PC-3 (cell line): ENCODE measurements at regions not wholly inside any gene's neighbourhood (a gene's known extent, or its start where the extent isn't known, plus 50 kb on each side); places are given as distances from the start of the nearest gene placed in this dataset.

ENCODE experiments used
- EZH2 ChIP-seq: fragments of 300-600 bp; sonication (generic); IDR thresholded peaks from one replicate; pipeline ENCODE4 v1.6.1; 2017; ENCODE audit warnings: antibody characterized with exemption, mild to moderate bottlenecking, low read length; ENCODE audit not compliant: unreplicated experiment
- TF ChIP-seq, protein P1 (sequence below): fragments of 300-600 bp; sonication (generic); conservative IDR thresholded peaks from 2 replicates; pipeline ENCODE4 v1.5.1; 2017; ENCODE audit warnings: antibody characterized with exemption, low read depth, mild to moderate bottlenecking, low read length

DNA sequence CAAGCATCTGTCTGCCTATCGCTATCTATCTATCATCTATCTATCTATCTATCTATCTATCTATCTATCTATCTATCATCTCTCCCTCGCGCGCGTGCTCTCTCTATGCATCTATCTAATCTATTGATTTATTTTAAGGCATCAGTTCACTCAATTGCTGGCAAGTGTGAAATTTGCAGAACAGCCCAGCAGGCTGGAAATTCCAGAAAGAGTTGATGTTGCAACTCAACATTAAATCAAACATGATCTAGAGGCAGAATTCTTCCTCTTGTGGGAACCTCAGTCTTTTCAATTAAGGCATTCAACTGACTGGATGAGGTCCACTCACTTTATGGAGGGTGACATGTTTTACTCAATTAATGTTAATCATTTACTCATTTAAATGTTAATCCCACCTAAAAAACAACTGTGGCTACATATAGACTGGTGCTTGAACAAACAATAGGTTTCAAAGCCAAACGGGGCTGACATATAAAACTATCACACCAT, 1210.8 kb downstream of the GALC start:
- TF ChIP-seq, protein P1, sequence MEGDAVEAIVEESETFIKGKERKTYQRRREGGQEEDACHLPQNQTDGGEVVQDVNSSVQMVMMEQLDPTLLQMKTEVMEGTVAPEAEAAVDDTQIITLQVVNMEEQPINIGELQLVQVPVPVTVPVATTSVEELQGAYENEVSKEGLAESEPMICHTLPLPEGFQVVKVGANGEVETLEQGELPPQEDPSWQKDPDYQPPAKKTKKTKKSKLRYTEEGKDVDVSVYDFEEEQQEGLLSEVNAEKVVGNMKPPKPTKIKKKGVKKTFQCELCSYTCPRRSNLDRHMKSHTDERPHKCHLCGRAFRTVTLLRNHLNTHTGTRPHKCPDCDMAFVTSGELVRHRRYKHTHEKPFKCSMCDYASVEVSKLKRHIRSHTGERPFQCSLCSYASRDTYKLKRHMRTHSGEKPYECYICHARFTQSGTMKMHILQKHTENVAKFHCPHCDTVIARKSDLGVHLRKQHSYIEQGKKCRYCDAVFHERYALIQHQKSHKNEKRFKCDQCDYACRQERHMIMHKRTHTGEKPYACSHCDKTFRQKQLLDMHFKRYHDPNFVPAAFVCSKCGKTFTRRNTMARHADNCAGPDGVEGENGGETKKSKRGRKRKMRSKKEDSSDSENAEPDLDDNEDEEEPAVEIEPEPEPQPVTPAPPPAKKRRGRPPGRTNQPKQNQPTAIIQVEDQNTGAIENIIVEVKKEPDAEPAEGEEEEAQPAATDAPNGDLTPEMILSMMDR = no peak
- no peak for TF ChIP-seq EZH2
